B cell (primary cell): ENCODE measurements at regions not wholly inside any gene's neighbourhood (a gene's known extent, or its start where the extent isn't known, plus 50 kb on each side); places are given as distances from the start of the nearest gene placed in this dataset.

Experiments
- ATAC-seq: fragments of 200-7000 bp; cut with Tn5 transposase; one replicate; pipeline ENCODE4 v1.10.0; 2021; ENCODE audit warnings: low read depth, mild to moderate bottlenecking, moderate number of reproducible peaks, moderate library complexity
- CTCF ChIA-PET: fragments of 350-600 bp; sonication (Branson Sonifier 250); formaldehyde crosslinking; loops from one replicate; lab custom pipeline; 2021; ENCODE audit warnings: antibody characterized with exemption, inconsistent platforms; lab: Charles Lee
- POLR2A ChIA-PET: fragments of 350-600 bp; sonication (Branson Sonifier 250); formaldehyde crosslinking; loops from one replicate; lab custom pipeline; 2021; ENCODE audit warnings: antibody characterized with exemption; lab: Charles Lee
- DNase-seq: peaks from one replicate; pipeline ENCODE4 v3.0.0; 2013
- H2AFZ ChIP-seq: 2 replicates; pipeline ENCODE4 v1.6.1; 2012; ENCODE audit warnings: mild to moderate bottlenecking, low read depth, low read length; ENCODE audit not compliant: insufficient read depth, poor library complexity, severe bottlenecking
- H3K27ac ChIP-seq, 2 donors: 1 replicate in 1 of 2; 2 replicates in 1 of 2; pipeline ENCODE4 v1.5.1; 2012 to 2013; ENCODE audit warnings: low read length in 2 of 2, mild to moderate bottlenecking in 2 of 2, moderate library complexity in 1 of 2
- H3K27me3 ChIP-seq, 4 experiments: fragments of 200-600 bp in 1 of 4; sonication (generic) in 1 of 4; replicated peaks in 1 of 4; 1 replicate in 2 of 4; 2 replicates in 2 of 4; pipeline versions ENCODE4 v1.6.1 to v1.7.0; 2013 to 2016; ENCODE audit warnings: low read length in 3 of 4, mild to moderate bottlenecking in 2 of 4, mixed read lengths in 1 of 4, moderate library complexity in 1 of 4; ENCODE audit not compliant: insufficient read depth in 4 of 4, control insufficient read depth in 3 of 4; ENCODE audit errors: control extremely low read depth in 1 of 4
- H3K36me3 ChIP-seq, 2 experiments: replicated peaks in 1 of 2; 1 replicate in 1 of 2; 2 replicates in 1 of 2; pipeline versions ENCODE4 v1.6.1 to v1.7.1; 2013; ENCODE audit warnings: low read length in 1 of 2; ENCODE audit not compliant: insufficient read depth in 2 of 2, control insufficient read depth in 1 of 2; ENCODE audit errors: control extremely low read depth in 1 of 2, extremely low read depth in 1 of 2
- H3K4me1 ChIP-seq, 2 donors: fragments of 200-600 bp in 1 of 2; sonication (generic) in 1 of 2; 1 replicate in 1 of 2; 2 replicates in 1 of 2; pipeline versions ENCODE4 v1.5.1 to v1.6.1; 2013 to 2017; ENCODE audit warnings: low read length in 2 of 2; ENCODE audit not compliant: control insufficient read depth in 2 of 2, insufficient read depth in 2 of 2
- H3K4me2 ChIP-seq: replicated peaks from 2 replicates; pipeline ENCODE3; 2012; ENCODE audit warnings: mild to moderate bottlenecking, low read depth, low read length; ENCODE audit not compliant: poor library complexity, severe bottlenecking
- H3K4me3 ChIP-seq, 5 experiments: fragments of 200-600 bp in 1 of 5; sonication (generic) in 1 of 5; 1 replicate in 3 of 5; 2 replicates in 2 of 5; pipeline versions ENCODE4 v1.5.1 to v1.7.0; 2011 to 2016; ENCODE audit warnings: low read length in 4 of 5, mild to moderate bottlenecking in 4 of 5, low read depth in 2 of 5, control low read depth in 1 of 5, moderate library complexity in 1 of 5; ENCODE audit not compliant: insufficient read depth in 1 of 5; ENCODE audit errors: control extremely low read depth in 1 of 5, extremely low read depth in 1 of 5
- H3K79me2 ChIP-seq: fragments of 200-600 bp; sonication (generic); one replicate; pipeline ENCODE4 v1.6.0; 2016; ENCODE audit warnings: low read length; ENCODE audit not compliant: control insufficient read depth, insufficient read depth
- H3K9ac ChIP-seq: fragments of 200-600 bp; sonication (generic); 2 replicates; pipeline ENCODE4 v1.6.1; 2017; ENCODE audit warnings: mild to moderate bottlenecking, low read length, moderate library complexity
- H3K9me3 ChIP-seq, 3 donors: one replicate each; pipeline versions ENCODE4 v1.6.1 to v1.7.1; 2013; ENCODE audit warnings: low read length in 2 of 3; ENCODE audit not compliant: control insufficient read depth in 2 of 3, insufficient read depth in 1 of 3; ENCODE audit errors: control extremely low read depth in 1 of 3
- H4K20me1 ChIP-seq: 2 replicates; pipeline ENCODE4 v1.6.0; 2012; ENCODE audit warnings: mild to moderate bottlenecking, low read length; ENCODE audit not compliant: insufficient read depth, control insufficient read depth, poor library complexity, severe bottlenecking
- H3K27ac Mint-ChIP-seq: one replicate; pipeline ENCODE4 v1.8.0; 2021; ENCODE audit warnings: mixed read lengths
- H3K27me3 Mint-ChIP-seq: one replicate; pipeline ENCODE4 v1.8.0; 2021; ENCODE audit warnings: mixed read lengths
- H3K4me1 Mint-ChIP-seq: one replicate; pipeline ENCODE4 v1.8.0; 2021; ENCODE audit warnings: mixed read lengths
- H3K4me3 Mint-ChIP-seq: one replicate; pipeline ENCODE4 v1.8.0; 2021; ENCODE audit warnings: mixed read lengths
- H3K9me3 Mint-ChIP-seq: one replicate; pipeline ENCODE4 v1.8.0; 2022; ENCODE audit warnings: mixed read lengths; ENCODE audit not compliant: insufficient read depth
- EZH2 ChIP-seq: IDR thresholded peaks from 2 replicates; pipeline ENCODE4 v1.6.1; 2012; ENCODE audit warnings: borderline replicate concordance, low read depth, mild to moderate bottlenecking, moderate library complexity, low read length; ENCODE audit not compliant: insufficient read depth, poor library complexity, severe bottlenecking
- WGBS: methylation state at CpG from one replicate; pipeline ENCODE4 v1.1.5; 2013; ENCODE audit warnings: missing lambda C conversion rate; ENCODE audit not compliant: insufficient coverage; 5-methylcytosine and 5-hydroxymethylcytosine counted together
- intact Hi-C: fragments of 100-400 bp; cut with micrococcal nuclease; formaldehyde crosslinking; loops from one replicate; pipeline ENCODE4 v1.10.0; 2022
- TF ChIP-seq, protein P1 (sequence below): fragments of 200-600 bp; IDR thresholded peaks from one replicate; pipeline ENCODE4 v1.8.0; 2022; ENCODE audit warnings: antibody characterized with exemption, mild to moderate bottlenecking

DNA sequence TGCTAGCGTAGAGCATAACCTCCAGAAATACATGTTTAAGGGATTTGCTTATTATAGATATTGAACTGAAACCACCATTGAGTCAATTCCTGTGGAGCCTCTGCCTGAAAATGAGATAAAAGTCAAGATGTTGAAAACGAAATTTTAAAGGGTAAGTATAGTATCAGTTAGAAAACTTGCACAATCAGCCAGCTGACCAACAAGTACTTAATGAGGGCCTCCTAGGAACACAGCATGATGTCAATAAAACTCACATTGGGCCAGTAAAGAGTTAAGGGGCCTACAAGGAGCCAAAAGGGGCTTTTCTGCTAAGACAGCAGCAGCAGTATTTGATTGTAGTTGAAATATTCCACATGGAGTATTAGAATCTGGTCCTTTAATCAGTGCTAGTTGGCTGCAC, 314.1 kb upstream of the PPARGC1A start:
- WGBS = no CpG with 5 or more reads among the region's 2 CpGs
- no peaks in the 10 kb centered on the region for H3K36me3 ChIP-seq
- H3K4me3 Mint-ChIP-seq = no peak overlapping the region
- H3K27me3 Mint-ChIP-seq = no peaks in the 10 kb centered on the region
- H3K4me3 ChIP-seq = no peak overlapping the region
- H2AFZ ChIP-seq = no peak overlapping the region
- H3K9me3 ChIP-seq = peaks cover 0 to 2% (median 0%) of the 10 kb centered on the region in 3 donors
- H3K27me3 ChIP-seq = no peaks in the 10 kb centered on the region
- no peaks in the 10 kb centered on the region for H3K79me2 ChIP-seq
- CTCF ChIA-PET = no interaction called here
- H3K4me1 ChIP-seq = no peaks in the 10 kb centered on the region
- no peaks in the 10 kb centered on the region for H3K9me3 Mint-ChIP-seq
- no peak overlapping the region for H3K4me2 ChIP-seq
- ATAC-seq = no peak
- H3K27ac Mint-ChIP-seq = no peak overlapping the region
- POLR2A ChIA-PET = no interaction called here
- intact Hi-C loops = no loop called here
- H3K9ac ChIP-seq = no peak overlapping the region
- no peak for DNase-seq
- TF ChIP-seq, protein P1, sequence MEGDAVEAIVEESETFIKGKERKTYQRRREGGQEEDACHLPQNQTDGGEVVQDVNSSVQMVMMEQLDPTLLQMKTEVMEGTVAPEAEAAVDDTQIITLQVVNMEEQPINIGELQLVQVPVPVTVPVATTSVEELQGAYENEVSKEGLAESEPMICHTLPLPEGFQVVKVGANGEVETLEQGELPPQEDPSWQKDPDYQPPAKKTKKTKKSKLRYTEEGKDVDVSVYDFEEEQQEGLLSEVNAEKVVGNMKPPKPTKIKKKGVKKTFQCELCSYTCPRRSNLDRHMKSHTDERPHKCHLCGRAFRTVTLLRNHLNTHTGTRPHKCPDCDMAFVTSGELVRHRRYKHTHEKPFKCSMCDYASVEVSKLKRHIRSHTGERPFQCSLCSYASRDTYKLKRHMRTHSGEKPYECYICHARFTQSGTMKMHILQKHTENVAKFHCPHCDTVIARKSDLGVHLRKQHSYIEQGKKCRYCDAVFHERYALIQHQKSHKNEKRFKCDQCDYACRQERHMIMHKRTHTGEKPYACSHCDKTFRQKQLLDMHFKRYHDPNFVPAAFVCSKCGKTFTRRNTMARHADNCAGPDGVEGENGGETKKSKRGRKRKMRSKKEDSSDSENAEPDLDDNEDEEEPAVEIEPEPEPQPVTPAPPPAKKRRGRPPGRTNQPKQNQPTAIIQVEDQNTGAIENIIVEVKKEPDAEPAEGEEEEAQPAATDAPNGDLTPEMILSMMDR = no peak
- TF ChIP-seq EZH2 = no peak
- H3K27ac ChIP-seq = no peak overlapping the region
- H3K4me1 Mint-ChIP-seq = no peaks in the 10 kb centered on the region
- no peaks in the 10 kb centered on the region for H4K20me1 ChIP-seq

DNA sequence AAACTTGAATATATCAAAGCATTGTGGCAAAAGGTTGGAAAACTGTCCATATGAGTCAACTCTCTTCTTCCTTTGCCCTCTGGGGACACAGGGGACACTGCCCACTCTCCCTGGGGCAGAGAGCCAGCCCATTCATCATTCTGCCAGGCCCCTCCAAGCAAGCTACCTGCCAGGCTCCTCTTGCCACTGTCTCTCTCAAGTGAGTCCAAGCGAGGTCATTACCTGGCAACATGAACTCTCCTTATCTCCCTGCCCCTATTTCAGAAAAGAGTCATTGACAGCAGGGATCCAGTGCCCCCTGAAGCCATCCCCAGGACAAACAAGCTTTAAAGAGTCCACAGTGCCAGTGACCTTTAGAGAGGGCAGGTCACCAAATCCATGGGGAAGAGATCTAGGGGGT, 312.7 kb upstream of the PPARGC1A start:
- no peaks in the 10 kb centered on the region for H3K27me3 ChIP-seq
- H3K4me1 Mint-ChIP-seq = no peaks in the 10 kb centered on the region
- H4K20me1 ChIP-seq = no peaks in the 10 kb centered on the region
- H3K27me3 Mint-ChIP-seq = no peaks in the 10 kb centered on the region
- ChIA-PET CTCF (no interaction called here), POLR2A (no interaction called here)
- no peak for DNase-seq
- H3K9me3 Mint-ChIP-seq = no peaks in the 10 kb centered on the region
- no peak overlapping the region for H3K4me3 ChIP-seq
- H3K4me3 Mint-ChIP-seq = no peak overlapping the region
- no peak overlapping the region for H2AFZ ChIP-seq
- peaks cover 0 to 2% (median 0%) of the 10 kb centered on the region in 3 donors for H3K9me3 ChIP-seq
- TF ChIP-seq, protein P1 = no peak
- no peak for TF ChIP-seq EZH2
- intact Hi-C loops = no loop called here
- no peak for ATAC-seq
- no peak overlapping the region for H3K27ac ChIP-seq
- H3K4me2 ChIP-seq = no peak overlapping the region
- 90% methylated on average over 1 of the region's 1 CpG for WGBS
- no peak overlapping the region for H3K9ac ChIP-seq
- no peaks in the 10 kb centered on the region for H3K36me3 ChIP-seq
- no peaks in the 10 kb centered on the region for H3K79me2 ChIP-seq
- H3K27ac Mint-ChIP-seq = no peak overlapping the region
- H3K4me1 ChIP-seq = no peaks in the 10 kb centered on the region
